ENCODE measurements at regions not wholly inside any gene's neighbourhood (a gene's known extent, or its start where the extent isn't known, plus 50 kb on each side); places are given as distances from the start of the nearest gene placed in this dataset.

DNA sequence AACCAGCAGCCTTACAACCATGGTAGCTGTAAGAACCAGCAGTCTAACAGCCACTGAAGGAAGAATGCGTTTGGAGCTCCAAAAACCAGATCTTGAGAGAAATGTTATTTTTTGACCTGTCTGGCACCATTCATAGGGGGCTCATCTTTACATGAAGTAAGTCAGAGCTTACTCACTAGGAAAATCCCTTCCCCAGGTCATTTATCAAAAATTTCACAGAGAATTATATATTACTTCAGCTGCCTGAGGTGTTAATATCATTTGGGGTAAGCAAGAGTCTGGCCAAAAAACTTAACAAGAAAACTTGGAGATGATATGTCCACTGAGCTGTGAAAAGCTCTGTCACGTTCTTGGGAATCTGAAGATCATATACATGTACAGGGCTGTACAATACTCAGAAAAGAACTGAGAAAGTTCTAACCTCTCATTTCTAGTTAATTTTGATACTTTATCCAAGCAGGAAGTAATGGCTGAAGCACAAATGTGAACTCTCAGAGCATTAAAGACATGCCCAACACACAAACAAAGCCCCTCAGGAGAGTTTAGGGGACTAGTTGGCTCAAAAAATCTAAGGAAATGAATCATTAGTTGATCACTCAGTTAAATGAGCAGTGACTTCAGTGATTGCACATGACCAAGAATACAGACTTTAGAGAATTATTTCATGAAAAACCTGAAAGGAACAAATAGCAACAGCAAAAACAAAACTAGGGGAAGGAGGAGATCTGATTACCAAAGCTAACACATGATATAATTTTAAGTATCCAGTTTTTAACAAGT lies 681.1 kb downstream of the LTN1 start:
- CTCF ChIA-PET (ENCODE audit: low intra/inter-chr PET ratio) = no interaction called here
- Histone ChIP-seq H3K27me3 (ENCODE audit: control insufficient read depth in 2 of 2, insufficient read depth in 2 of 2, low read length in 2 of 2) (no peaks in the 10 kb centered on the region), H3K4me1 (replicated peaks in 1 of 2; ENCODE audit: control insufficient read depth in 2 of 2, insufficient read depth in 2 of 2, low read length in 2 of 2) (no peaks in the 10 kb centered on the region), H3K27ac (ENCODE audit: extremely low read depth, low read depth, low read length) (no peak overlapping the region), H3K36me3 (ENCODE audit: control insufficient read depth, insufficient read depth, low read length) (no peaks in the 10 kb centered on the region), H3K9me3 (replicated peaks; ENCODE audit: control insufficient read depth, insufficient read depth, low read depth, low read length) (no peaks in the 10 kb centered on the region; the same call in 1 of the 2 replicates), H2AFZ (ENCODE audit: low read depth, low read length) (no peak overlapping the region), H3K79me2 (ENCODE audit: control insufficient read depth, insufficient read depth, low read length) (no peaks in the 10 kb centered on the region), H3K9ac (ENCODE audit: insufficient read depth in 1 of 2, low read depth in 2 of 2, low read length in 2 of 2) (no peak overlapping the region), H3K9me1 (ENCODE audit: control insufficient read depth, insufficient read depth, low read length) (no peaks in the 10 kb centered on the region), H4K20me1 (replicated peaks; ENCODE audit: control insufficient read depth, insufficient read depth, low read length) (no peaks in the 10 kb centered on the region), H3K4me2 (ENCODE audit: insufficient read depth, low read length) (no peak overlapping the region), H3K4me3 (no peak overlapping the region)
- ATAC-seq (no peak), FAIRE-seq (no peak), DNase-seq (ENCODE audit: extremely low read depth in 1 of 4, low spot score in 3 of 4) (no peak)
- in situ Hi-C loops (cut with MboI) = no loop called here
- intact Hi-C loops (cut with micrococcal nuclease) = no loop called here
- BruUV-seq (replicated peaks) = no TSS peak
- WGBS (ENCODE audit: insufficient coverage, low coverage, missing lambda C conversion rate) = 0% methylated on average over 2 of the region's 2 CpGs
- POLR2A ChIA-PET = no interaction called here
- TF ChIP-seq SAP30 (IDR thresholded peaks at IDR 0.05; ENCODE audit: borderline replicate concordance, insufficient read depth, low read depth, low read length, poor library complexity, severe bottlenecking) (no peak), ZNF431 (CRISPR knock-in tag; IDR thresholded peaks at IDR 0.05) (no peak), MYC (IDR thresholded peaks at IDR 0.05; ENCODE audit: low read depth, low read length) (no peak), MYC (CRISPR knock-in tag; IDR thresholded peaks at IDR 0.05; ENCODE audit: borderline replicate concordance, low read depth) (no peak), ZBTB7A (IDR thresholded peaks at IDR 0.05; ENCODE audit: borderline replicate concordance, control insufficient read depth, low read depth, low read length) (no peak), MTA1 (IDR thresholded peaks at IDR 0.05; ENCODE audit: borderline replicate concordance) (no peak), ZNF444 (CRISPR knock-in tag; IDR thresholded peaks at IDR 0.05) (no peak), ZKSCAN3 (CRISPR knock-in tag; IDR thresholded peaks at IDR 0.05) (no peak), ZFX (CRISPR knock-in tag; IDR thresholded peaks at IDR 0.05) (no peak), ZNF143 (CRISPR knock-in tag; IDR thresholded peaks at IDR 0.05) (no peak), ZNF707 (CRISPR knock-in tag; conservative IDR thresholded peaks at IDR 0.05) (no peak), PRPF4 (IDR thresholded peaks at IDR 0.05; ENCODE audit: insufficient read depth, low read depth, low read length, poor library complexity, severe bottlenecking) (no peak)
- TF ChIP-seq, protein P1, sequence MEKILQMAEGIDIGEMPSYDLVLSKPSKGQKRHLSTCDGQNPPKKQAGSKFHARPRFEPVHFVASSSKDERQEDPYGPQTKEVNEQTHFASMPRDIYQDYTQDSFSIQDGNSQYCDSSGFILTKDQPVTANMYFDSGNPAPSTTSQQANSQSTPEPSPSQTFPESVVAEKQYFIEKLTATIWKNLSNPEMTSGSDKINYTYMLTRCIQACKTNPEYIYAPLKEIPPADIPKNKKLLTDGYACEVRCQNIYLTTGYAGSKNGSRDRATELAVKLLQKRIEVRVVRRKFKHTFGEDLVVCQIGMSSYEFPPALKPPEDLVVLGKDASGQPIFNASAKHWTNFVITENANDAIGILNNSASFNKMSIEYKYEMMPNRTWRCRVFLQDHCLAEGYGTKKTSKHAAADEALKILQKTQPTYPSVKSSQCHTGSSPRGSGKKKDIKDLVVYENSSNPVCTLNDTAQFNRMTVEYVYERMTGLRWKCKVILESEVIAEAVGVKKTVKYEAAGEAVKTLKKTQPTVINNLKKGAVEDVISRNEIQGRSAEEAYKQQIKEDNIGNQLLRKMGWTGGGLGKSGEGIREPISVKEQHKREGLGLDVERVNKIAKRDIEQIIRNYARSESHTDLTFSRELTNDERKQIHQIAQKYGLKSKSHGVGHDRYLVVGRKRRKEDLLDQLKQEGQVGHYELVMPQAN (IDR thresholded peaks at IDR 0.05; ENCODE audit: borderline replicate concordance) = no peak
- TF ChIP-seq, protein P2, sequence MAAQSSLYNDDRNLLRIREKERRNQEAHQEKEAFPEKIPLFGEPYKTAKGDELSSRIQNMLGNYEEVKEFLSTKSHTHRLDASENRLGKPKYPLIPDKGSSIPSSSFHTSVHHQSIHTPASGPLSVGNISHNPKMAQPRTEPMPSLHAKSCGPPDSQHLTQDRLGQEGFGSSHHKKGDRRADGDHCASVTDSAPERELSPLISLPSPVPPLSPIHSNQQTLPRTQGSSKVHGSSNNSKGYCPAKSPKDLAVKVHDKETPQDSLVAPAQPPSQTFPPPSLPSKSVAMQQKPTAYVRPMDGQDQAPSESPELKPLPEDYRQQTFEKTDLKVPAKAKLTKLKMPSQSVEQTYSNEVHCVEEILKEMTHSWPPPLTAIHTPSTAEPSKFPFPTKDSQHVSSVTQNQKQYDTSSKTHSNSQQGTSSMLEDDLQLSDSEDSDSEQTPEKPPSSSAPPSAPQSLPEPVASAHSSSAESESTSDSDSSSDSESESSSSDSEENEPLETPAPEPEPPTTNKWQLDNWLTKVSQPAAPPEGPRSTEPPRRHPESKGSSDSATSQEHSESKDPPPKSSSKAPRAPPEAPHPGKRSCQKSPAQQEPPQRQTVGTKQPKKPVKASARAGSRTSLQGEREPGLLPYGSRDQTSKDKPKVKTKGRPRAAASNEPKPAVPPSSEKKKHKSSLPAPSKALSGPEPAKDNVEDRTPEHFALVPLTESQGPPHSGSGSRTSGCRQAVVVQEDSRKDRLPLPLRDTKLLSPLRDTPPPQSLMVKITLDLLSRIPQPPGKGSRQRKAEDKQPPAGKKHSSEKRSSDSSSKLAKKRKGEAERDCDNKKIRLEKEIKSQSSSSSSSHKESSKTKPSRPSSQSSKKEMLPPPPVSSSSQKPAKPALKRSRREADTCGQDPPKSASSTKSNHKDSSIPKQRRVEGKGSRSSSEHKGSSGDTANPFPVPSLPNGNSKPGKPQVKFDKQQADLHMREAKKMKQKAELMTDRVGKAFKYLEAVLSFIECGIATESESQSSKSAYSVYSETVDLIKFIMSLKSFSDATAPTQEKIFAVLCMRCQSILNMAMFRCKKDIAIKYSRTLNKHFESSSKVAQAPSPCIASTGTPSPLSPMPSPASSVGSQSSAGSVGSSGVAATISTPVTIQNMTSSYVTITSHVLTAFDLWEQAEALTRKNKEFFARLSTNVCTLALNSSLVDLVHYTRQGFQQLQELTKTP (IDR thresholded peaks at IDR 0.05; ENCODE audit: low read depth in 1 of 2, partially characterized antibody in 2 of 2) = no peak
